ENCODE measurements at regions not wholly inside any gene's neighbourhood (a gene's known extent, or its start where the extent isn't known, plus 50 kb on each side); places are given as distances from the start of the nearest gene placed in this dataset.

- TF ChIP-seq CTCF (IDR thresholded peaks at IDR 0.05) (no peak), POLR2A (IDR thresholded peaks at IDR 0.05) (no peak)
Measured at GRCh38 chrX:144214651-144215050, 330.8 kb downstream of the UBE2NL start.

Data from adrenal gland (tissue), 5 donors.